Astrocyte (in vitro differentiated cells and primary cell): ENCODE measurements at regions not wholly inside any gene's neighbourhood (a gene's known extent, or its start where the extent isn't known, plus 50 kb on each side); places are given as distances from the start of the nearest gene placed in this dataset.

ENCODE experiments used
- DNase-seq: peaks from one replicate; pipeline ENCODE4 v3.0.0-alpha.2; 2010; ENCODE audit warnings: low read depth
- FAIRE-seq: peaks from 2 replicates; lab custom pipeline; 2011; peaks lifted over from hg19 to GRCh38; lab: Jason Lieb, UNC
- H2AFZ ChIP-seq: 2 replicates; pipeline ENCODE4 v1.6.0; 2012; ENCODE audit warnings: low read depth, low read length, inconsistent platforms
- H3K27ac ChIP-seq: 2 replicates; pipeline ENCODE4 v1.5.1; 2011; ENCODE audit warnings: low read depth, low read length, inconsistent platforms
- H3K27me3 ChIP-seq: 2 replicates; pipeline ENCODE4 v1.6.0; 2011; ENCODE audit warnings: low read length, inconsistent platforms; ENCODE audit not compliant: insufficient read depth
- H3K36me3 ChIP-seq: 2 replicates; pipeline ENCODE4 v1.5.1; 2011; ENCODE audit warnings: low read length, inconsistent platforms; ENCODE audit not compliant: insufficient read depth
- H3K4me1 ChIP-seq: 2 replicates; pipeline ENCODE4 v1.5.1; 2011; ENCODE audit warnings: low read length, inconsistent platforms; ENCODE audit not compliant: insufficient read depth
- H3K4me2 ChIP-seq: 2 replicates; pipeline ENCODE4 v1.6.0; 2012; ENCODE audit warnings: low read length, inconsistent platforms
- H3K4me3 ChIP-seq: 2 replicates; pipeline ENCODE4 v1.5.1; 2011; ENCODE audit warnings: low read depth, mild to moderate bottlenecking, low read length, inconsistent platforms; ENCODE audit not compliant: insufficient read depth
- H3K79me2 ChIP-seq: 2 replicates; pipeline ENCODE4 v1.6.0; 2012; ENCODE audit warnings: mild to moderate bottlenecking, low read length, inconsistent platforms; ENCODE audit not compliant: insufficient read depth
- H3K9ac ChIP-seq: 2 replicates; pipeline ENCODE4 v1.6.0; 2012; ENCODE audit warnings: mild to moderate bottlenecking, low read length, inconsistent platforms
- H3K9me3 ChIP-seq: 2 replicates; pipeline ENCODE4 v1.5.1; 2012; ENCODE audit warnings: low read depth, mild to moderate bottlenecking, low read length, inconsistent platforms; ENCODE audit not compliant: insufficient read depth
- H4K20me1 ChIP-seq: 2 replicates; pipeline ENCODE4 v1.6.0; 2012; ENCODE audit warnings: low read length, inconsistent platforms; ENCODE audit not compliant: insufficient read depth
- H3K27ac Mint-ChIP-seq: one replicate; pipeline ENCODE4 v1.8.0; 2021; ENCODE audit warnings: mild to moderate bottlenecking, mixed read lengths; ENCODE audit not compliant: unreplicated experiment
- H3K27me3 Mint-ChIP-seq: one replicate; pipeline ENCODE4 v1.8.0; 2021; ENCODE audit warnings: low read depth, mixed read lengths; ENCODE audit not compliant: unreplicated experiment
- H3K36me3 Mint-ChIP-seq: one replicate; pipeline ENCODE4 v1.8.0; 2021; ENCODE audit warnings: low read depth, mixed read lengths; ENCODE audit not compliant: unreplicated experiment
- H3K4me1 Mint-ChIP-seq: one replicate; pipeline ENCODE4 v1.8.0; 2021; ENCODE audit warnings: low read depth, mixed read lengths; ENCODE audit not compliant: unreplicated experiment
- H3K4me3 Mint-ChIP-seq: one replicate; pipeline ENCODE4 v1.8.0; 2021; ENCODE audit warnings: mild to moderate bottlenecking, moderate library complexity, mixed read lengths; ENCODE audit not compliant: unreplicated experiment
- H3K9me3 Mint-ChIP-seq: one replicate; pipeline ENCODE4 v1.8.0; 2021; ENCODE audit warnings: mild to moderate bottlenecking, mixed read lengths; ENCODE audit not compliant: unreplicated experiment
- EZH2 ChIP-seq: IDR thresholded peaks from 2 replicates; pipeline ENCODE4 v1.6.1; 2012; ENCODE audit warnings: mild to moderate bottlenecking, low read length, inconsistent platforms; ENCODE audit not compliant: insufficient read depth
- TF ChIP-seq, protein P1 (sequence below): IDR thresholded peaks from 2 replicates; pipeline ENCODE4 v1.5.1; 2011; ENCODE audit warnings: low read depth, mild to moderate bottlenecking, inconsistent platforms, low read length, moderate library complexity; ENCODE audit not compliant: insufficient read depth

- no peak for FAIRE-seq
Measured at GRCh38 chr12:98085046-98085755, 430.2 kb upstream of the TMPO start.

DNA sequence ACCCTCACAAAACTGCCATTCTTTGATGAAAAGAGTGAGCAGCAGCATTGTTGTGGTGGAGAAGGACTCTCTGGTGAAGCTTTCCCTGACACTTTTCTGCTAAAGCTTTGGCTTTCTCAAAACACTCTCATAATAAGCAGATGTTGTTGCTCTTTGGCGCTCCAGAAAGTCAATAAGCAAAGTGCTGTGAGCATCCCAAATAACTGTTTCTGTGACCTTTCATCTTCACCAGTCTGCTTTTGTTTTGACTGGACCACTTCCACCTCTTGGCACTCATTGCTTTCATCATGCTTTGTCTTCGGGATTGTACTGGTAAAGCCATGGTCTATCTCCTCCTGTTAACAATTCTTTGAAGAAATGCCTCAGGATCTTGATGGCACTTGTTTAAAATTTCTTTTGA, 424.7 kb upstream of the TMPO start:
- peaks cover 5% of the 10 kb centered on the region for H3K4me1 Mint-ChIP-seq
- Histone ChIP-seq H3K36me3 (no peaks in the 10 kb centered on the region), H3K9ac (no peak overlapping the region), H3K27ac (no peak overlapping the region), H3K9me3 (no peaks in the 10 kb centered on the region), H3K79me2 (no peaks in the 10 kb centered on the region), H3K4me3 (no peak overlapping the region), H2AFZ (no peak overlapping the region), H3K4me2 (no peak overlapping the region), H3K27me3 (no peaks in the 10 kb centered on the region), H3K4me1 (no peaks in the 10 kb centered on the region), H4K20me1 (no peaks in the 10 kb centered on the region)
- FAIRE-seq (no peak), DNase-seq (no peak)
- H3K27me3 Mint-ChIP-seq: no peaks in the 10 kb centered on the region
- H3K4me3 Mint-ChIP-seq: no peak overlapping the region
- TF ChIP-seq EZH2: no peak
- TF ChIP-seq, protein P1, sequence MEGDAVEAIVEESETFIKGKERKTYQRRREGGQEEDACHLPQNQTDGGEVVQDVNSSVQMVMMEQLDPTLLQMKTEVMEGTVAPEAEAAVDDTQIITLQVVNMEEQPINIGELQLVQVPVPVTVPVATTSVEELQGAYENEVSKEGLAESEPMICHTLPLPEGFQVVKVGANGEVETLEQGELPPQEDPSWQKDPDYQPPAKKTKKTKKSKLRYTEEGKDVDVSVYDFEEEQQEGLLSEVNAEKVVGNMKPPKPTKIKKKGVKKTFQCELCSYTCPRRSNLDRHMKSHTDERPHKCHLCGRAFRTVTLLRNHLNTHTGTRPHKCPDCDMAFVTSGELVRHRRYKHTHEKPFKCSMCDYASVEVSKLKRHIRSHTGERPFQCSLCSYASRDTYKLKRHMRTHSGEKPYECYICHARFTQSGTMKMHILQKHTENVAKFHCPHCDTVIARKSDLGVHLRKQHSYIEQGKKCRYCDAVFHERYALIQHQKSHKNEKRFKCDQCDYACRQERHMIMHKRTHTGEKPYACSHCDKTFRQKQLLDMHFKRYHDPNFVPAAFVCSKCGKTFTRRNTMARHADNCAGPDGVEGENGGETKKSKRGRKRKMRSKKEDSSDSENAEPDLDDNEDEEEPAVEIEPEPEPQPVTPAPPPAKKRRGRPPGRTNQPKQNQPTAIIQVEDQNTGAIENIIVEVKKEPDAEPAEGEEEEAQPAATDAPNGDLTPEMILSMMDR: no peak
- H3K36me3 Mint-ChIP-seq: no peaks in the 10 kb centered on the region
- peaks cover 5% of the 10 kb centered on the region for H3K9me3 Mint-ChIP-seq
- H3K27ac Mint-ChIP-seq: no peak overlapping the region

More at GRCh38 chr12:98085046-98085755, 430.2 kb upstream of the TMPO start:
- Histone ChIP-seq H3K79me2 (no peaks in the 10 kb centered on the region), H2AFZ (no peak overlapping the region), H3K9me3 (no peaks in the 10 kb centered on the region), H3K27ac (no peak overlapping the region), H3K4me2 (no peak overlapping the region), H3K36me3 (no peaks in the 10 kb centered on the region), H3K4me3 (no peak overlapping the region), H3K9ac (no peak overlapping the region), H4K20me1 (no peaks in the 10 kb centered on the region), H3K4me1 (no peaks in the 10 kb centered on the region), H3K27me3 (no peaks in the 10 kb centered on the region)
- Mint-ChIP-seq H3K9me3 (no peaks in the 10 kb centered on the region), H3K4me3 (no peak overlapping the region), H3K27me3 (no peaks in the 10 kb centered on the region), H3K27ac (peak overlapping the region; percentile 97), H3K36me3 (no peaks in the 10 kb centered on the region), H3K4me1 (peaks cover 13% of the 10 kb centered on the region)
- no peak for TF ChIP-seq EZH2
- TF ChIP-seq, protein P1: no peak
- peak; percentile 1 for DNase-seq

GRCh38 chr12:98096436-98096835, 419.0 kb upstream of the TMPO start:
- H3K4me1 Mint-ChIP-seq: no peaks in the 10 kb centered on the region
- H3K27me3 ChIP-seq: no peaks in the 10 kb centered on the region
- H3K36me3 ChIP-seq: no peaks in the 10 kb centered on the region
- H4K20me1 ChIP-seq: no peaks in the 10 kb centered on the region
- no peak for FAIRE-seq
- H3K27ac Mint-ChIP-seq: no peak overlapping the region
- no peak overlapping the region for H2AFZ ChIP-seq
- no peaks in the 10 kb centered on the region for H3K79me2 ChIP-seq
- no peak overlapping the region for H3K4me3 Mint-ChIP-seq
- no peak for DNase-seq
- H3K9me3 Mint-ChIP-seq: peaks cover 9% of the 10 kb centered on the region
- no peaks in the 10 kb centered on the region for H3K9me3 ChIP-seq
- H3K4me2 ChIP-seq: no peak overlapping the region
- no peak overlapping the region for H3K4me3 ChIP-seq
- H3K9ac ChIP-seq: no peak overlapping the region
- H3K4me1 ChIP-seq: no peaks in the 10 kb centered on the region
- no peaks in the 10 kb centered on the region for H3K27me3 Mint-ChIP-seq
- no peak for TF ChIP-seq EZH2
- TF ChIP-seq, protein P1: no peak
- no peak overlapping the region for H3K27ac ChIP-seq
- H3K36me3 Mint-ChIP-seq: peaks cover 1% of the 10 kb centered on the region
